Left forelimb (tissue), 1 donor: ENCODE measurements at regions not wholly inside any gene's neighbourhood (a gene's known extent, or its start where the extent isn't known, plus 50 kb on each side); places are given as distances from the start of the nearest gene placed in this dataset.

Experiments
- DNase-seq: peaks from one replicate; pipeline ENCODE4 v3.0.0-alpha.2; 2018; ENCODE audit warnings: low spot score

- no peak for DNase-seq
These were observed 806.2 kb upstream of the WWC1 start for GRCh38 chr5:167485061-167485774.

- no peak for DNase-seq
These were observed 803.1 kb upstream of the WWC1 start for GRCh38 chr5:167488371-167488770.

- DNase-seq, result no peak
These were observed 802.2 kb upstream of the WWC1 start for GRCh38 chr5:167489202-167489601.

- no peak for DNase-seq
These were observed 787.3 kb upstream of the WWC1 start for GRCh38 chr5:167503926-167504720.

GRCh38 chr5:167507463-167508233 is 783.8 kb upstream of the WWC1 start:
- DNase-seq, result no peak

- no peak for DNase-seq
These were observed 782.4 kb upstream of the WWC1 start for GRCh38 chr5:167509076-167509475.

GRCh38 chr5:167511276-167511675 is 780.2 kb upstream of the WWC1 start:
- DNase-seq, result no peak

GRCh38 chr5:167512111-167512510 is 779.3 kb upstream of the WWC1 start:
- DNase-seq, result no peak

GRCh38 chr5:167513381-167513780 is 778.1 kb upstream of the WWC1 start:
- DNase-seq, result no peak

GRCh38 chr5:167514461-167514860 is 777.0 kb upstream of the WWC1 start:
- DNase-seq, result no peak

- DNase-seq, result no peak
These were observed 766.4 kb upstream of the WWC1 start for GRCh38 chr5:167525004-167525403.

GRCh38 chr5:167528651-167529050 is 762.8 kb upstream of the WWC1 start:
- DNase-seq, result no peak

GRCh38 chr5:167530548-167530947 is 760.9 kb upstream of the WWC1 start:
- no peak for DNase-seq

GRCh38 chr5:167533814-167534795 is 757.3 kb upstream of the WWC1 start:
- no peak for DNase-seq

- DNase-seq, result no peak
These were observed 751.7 kb upstream of the WWC1 start for GRCh38 chr5:167539747-167540146.

GRCh38 chr5:167546270-167546669 is 745.2 kb upstream of the WWC1 start:
- no peak for DNase-seq

GRCh38 chr5:167552356-167552755 is 739.1 kb upstream of the WWC1 start:
- no peak for DNase-seq

- no peak for DNase-seq
These were observed 737.9 kb upstream of the WWC1 start for GRCh38 chr5:167553511-167553910.

- no peak for DNase-seq
These were observed 736.7 kb upstream of the WWC1 start for GRCh38 chr5:167554564-167555290.

- DNase-seq, result no peak
These were observed 735.8 kb upstream of the WWC1 start for GRCh38 chr5:167555565-167556166.
